GM12873 (cell line): ENCODE measurements at regions not wholly inside any gene's neighbourhood (a gene's known extent, or its start where the extent isn't known, plus 50 kb on each side); places are given as distances from the start of the nearest gene placed in this dataset.
A peak's percentile ranks its signal among the peaks of the same experiment; 100 is the strongest.

Experiments used
- TF ChIP-seq, protein P1 (sequence below): IDR thresholded peaks from 2 replicates; pipeline ENCODE4 v1.5.1; 2012; ENCODE audit warnings: low read depth, mild to moderate bottlenecking, moderate library complexity, low read length, control low read depth; ENCODE audit not compliant: insufficient read depth; ENCODE audit errors: missing control alignments

DNA sequence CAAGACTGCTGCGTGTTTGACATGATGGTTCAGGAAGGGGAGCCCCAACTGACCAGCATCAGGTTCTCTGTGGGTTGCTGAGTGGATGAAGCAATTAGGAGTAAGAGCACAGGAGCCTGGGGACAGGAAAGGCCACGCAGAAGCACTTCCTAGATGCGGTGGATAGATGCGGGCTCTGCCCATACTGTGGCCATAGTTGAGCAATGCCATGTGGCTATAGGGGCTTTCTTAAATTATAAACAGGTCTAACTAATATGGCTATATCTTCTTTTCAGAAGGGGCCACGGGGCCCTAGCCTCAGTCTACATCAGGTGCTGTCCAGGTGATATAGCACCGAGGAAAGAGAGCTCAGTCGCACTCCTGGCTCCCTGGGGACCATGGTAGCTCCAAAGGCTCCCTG lies 198.6 kb downstream of the GADD45G start:
- TF ChIP-seq, protein P1, sequence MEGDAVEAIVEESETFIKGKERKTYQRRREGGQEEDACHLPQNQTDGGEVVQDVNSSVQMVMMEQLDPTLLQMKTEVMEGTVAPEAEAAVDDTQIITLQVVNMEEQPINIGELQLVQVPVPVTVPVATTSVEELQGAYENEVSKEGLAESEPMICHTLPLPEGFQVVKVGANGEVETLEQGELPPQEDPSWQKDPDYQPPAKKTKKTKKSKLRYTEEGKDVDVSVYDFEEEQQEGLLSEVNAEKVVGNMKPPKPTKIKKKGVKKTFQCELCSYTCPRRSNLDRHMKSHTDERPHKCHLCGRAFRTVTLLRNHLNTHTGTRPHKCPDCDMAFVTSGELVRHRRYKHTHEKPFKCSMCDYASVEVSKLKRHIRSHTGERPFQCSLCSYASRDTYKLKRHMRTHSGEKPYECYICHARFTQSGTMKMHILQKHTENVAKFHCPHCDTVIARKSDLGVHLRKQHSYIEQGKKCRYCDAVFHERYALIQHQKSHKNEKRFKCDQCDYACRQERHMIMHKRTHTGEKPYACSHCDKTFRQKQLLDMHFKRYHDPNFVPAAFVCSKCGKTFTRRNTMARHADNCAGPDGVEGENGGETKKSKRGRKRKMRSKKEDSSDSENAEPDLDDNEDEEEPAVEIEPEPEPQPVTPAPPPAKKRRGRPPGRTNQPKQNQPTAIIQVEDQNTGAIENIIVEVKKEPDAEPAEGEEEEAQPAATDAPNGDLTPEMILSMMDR = no peak

DNA sequence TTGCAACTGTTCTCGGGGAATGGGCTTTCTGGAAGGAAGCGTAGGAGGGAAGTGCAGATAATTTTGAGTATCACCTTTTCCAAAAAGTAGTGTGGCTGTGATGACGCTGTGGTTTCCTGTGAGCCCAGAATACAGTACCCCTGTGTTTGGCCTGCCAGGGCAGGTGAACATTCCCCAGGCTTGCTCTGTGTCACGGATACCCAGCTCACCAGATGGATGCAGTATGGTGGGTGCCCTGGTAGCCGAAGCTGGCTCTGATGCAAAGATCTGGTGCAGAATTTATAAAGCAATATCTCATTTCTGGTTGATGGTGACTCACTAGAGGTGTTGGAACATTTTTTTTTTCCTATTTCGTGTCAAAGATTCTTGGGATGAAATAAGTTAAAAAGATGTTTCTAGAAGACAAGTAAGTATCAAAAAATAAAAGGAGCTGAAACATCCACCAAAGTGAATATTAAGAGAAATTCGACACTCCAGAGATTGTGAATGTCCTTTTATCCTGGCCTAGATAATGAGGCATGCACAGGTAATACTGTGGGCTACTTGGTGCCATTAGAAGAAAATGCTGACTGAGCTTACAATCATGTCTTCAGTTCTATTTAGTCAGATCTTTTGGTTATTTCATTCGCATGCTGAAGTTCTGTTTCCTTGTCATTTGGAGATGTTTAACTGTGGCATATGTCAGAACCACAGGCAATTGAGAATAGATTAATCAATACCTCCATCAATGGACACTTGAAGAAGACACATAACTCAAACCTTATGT lies 200.1 kb downstream of the GADD45G start:
- TF ChIP-seq, protein P1 = no peak

DNA sequence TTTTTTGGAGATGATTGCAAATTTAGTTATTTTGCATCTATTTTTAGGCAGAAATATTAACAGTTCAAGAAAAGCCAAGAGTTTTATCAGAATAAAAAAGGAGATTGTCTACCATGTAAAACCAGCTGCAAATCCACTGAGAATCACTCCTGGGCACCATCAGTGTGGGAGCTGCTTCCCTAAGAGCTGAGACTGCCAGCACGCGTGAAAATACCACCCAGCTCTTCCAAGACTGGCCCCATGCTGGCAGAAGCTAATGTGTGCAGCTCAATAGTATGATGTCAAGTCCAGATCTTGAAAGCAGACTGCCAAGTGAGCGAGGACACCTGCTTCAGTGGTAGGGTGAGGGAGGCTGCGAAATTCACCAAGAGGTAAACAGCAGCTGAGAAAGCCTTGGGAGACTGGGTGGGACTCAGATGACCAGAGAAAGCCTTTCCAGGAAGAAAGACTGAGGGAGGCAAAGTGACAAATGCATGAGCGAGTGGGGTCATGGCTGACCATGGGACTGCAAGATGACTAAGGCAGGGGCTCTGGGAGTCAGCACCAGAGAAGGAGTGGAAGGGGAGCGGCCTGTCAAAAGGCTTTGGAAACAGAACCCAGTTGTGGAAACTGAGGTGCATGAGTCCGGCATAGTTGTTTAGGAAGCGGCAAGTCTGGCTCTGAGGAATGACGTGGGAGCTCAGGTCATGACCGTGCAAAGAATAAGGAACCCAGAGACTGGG lies 200.9 kb downstream of the GADD45G start:
- TF ChIP-seq, protein P1 = no peak

DNA sequence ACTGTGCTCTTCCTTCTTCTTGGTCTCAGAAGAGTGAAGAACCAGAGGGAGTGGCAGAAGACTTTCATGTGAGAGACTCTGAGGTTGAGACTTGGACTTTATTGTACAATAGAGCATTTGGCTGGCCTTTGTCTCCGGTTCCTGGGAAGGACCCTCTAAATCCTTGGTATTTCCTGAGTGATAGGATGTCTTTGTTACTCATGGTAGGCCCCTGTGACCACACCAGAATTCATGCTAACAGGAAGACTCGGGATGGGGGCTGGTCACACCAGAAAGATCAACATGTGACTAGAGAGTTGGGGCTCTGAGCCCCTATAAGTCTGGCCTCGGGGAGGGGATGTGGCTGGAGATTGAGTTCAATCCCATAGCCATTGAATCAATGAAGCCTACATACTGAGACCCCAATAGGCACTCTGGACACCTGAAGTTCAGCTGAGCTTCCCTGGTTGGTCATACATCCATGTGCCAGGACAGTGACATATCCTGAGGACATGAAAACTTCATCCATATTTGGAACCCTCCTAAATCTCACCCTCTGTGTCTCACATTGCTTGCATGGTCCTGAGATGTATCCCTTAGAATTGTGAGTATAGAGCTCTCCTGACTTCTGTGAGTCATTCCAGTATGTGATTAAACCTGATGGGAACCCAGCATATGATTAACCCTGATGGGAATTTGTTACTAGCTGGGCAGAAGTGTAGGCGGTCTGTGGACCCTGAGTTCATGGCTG lies 201.7 kb downstream of the GADD45G start:
- TF ChIP-seq, protein P1 = no peak

DNA sequence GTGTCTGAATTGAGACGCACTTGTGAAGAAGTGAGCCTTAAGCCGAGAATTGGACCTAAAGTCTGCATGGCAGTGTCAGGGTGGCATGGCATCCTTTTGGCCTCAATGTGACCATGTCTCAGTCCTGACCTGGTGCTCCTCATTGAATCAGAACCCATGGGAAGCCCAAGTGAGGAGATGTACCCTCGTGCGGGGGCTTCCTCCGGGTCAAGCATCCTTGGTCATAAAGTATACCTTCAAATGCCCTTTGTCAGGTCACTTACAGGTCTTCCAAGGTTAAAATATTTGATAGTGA lies 202.2 kb downstream of the GADD45G start:
- TF ChIP-seq, protein P1 = no peak

DNA sequence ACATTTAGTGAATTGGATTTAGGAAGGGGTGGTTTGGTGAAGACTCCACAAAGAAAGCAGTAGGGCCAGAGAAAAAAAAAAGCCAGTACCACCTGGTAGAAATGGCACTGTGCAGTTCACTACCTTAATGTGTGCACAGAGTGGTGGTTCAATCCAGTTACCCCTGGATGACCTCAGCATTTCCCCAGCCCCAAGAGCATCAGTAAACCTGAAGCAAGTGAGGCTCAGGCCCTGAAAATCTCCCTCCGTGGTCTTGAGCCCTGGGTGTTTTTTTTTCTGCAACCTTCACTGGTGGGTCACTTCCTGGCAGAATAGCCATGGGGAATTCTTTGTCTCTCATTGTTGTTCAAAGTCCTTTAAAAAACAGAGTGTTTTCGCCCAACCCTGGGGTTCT lies 202.9 kb downstream of the GADD45G start:
- TF ChIP-seq, protein P1 = no peak

DNA sequence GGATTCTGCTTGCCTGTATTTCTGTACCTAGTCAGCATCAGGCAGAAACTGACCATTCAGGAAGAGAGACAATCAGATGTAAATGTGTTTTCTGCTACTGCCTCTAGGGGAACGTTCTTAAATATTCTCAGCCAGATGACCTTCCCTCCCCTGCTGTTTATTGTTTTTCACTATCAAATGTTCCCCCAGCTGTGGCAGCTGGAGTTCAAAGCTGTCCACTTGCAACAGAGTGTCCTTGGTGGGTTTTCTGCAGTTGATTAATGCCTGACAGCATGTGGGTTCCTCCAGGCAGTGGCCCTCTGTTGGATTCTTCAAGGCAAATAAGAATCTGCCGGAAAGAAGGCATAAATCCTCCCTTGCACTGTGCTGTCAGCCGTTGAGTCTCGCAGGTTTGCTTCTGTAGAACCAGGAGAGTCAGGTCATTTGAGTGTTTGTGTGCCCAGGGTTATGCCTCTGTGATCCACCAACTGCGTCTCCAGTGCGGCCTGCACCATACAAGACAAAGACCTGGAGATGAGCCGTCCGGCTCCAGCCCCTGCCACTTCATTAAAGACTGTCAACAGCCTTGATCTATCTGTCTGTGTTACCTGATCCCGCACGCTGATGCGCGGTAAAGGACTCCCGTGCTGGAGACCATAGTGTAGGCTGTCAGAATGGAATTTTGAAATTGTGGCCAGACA lies 203.4 kb downstream of the GADD45G start:
- TF ChIP-seq, protein P1 = peak; percentile 26
